Activated CD8-positive, alpha-beta memory T cell treated with anti-CD3 and anti-CD28 coated beads, Interleukin-2, amount 50 U/mL, for 48 hours (primary cell): ENCODE measurements at regions not wholly inside any gene's neighbourhood (a gene's known extent, or its start where the extent isn't known, plus 50 kb on each side); places are given as distances from the start of the nearest gene placed in this dataset.

Experiments
- DNase-seq: peaks from one replicate; pipeline ENCODE4 v3.0.0-alpha.2; 2020

- no peak for DNase-seq
Measured at GRCh38 chr12:3987571-3987970, 114.4 kb upstream of the PARP11 start.

- no peak for DNase-seq
Measured at GRCh38 chr12:3980504-3981272, 107.5 kb upstream of the PARP11 start.

GRCh38 chr12:3977621-3978020 is 104.4 kb upstream of the PARP11 start:
- no peak for DNase-seq

- DNase-seq = no peak
Measured at GRCh38 chr12:3976351-3976938, 103.2 kb upstream of the PARP11 start.

- DNase-seq = no peak
Measured at GRCh38 chr12:3975652-3976051, 102.5 kb upstream of the PARP11 start.

GRCh38 chr12:3974883-3975282 is 101.7 kb upstream of the PARP11 start:
- DNase-seq = no peak

GRCh38 chr12:3973973-3974644 is 100.9 kb upstream of the PARP11 start:
- DNase-seq = no peak

GRCh38 chr12:3973269-3973884 is 100.2 kb upstream of the PARP11 start:
- no peak for DNase-seq

- DNase-seq = no peak
Measured at GRCh38 chr12:3972576-3972975, 99.4 kb upstream of the PARP11 start.

- no peak for DNase-seq
Measured at GRCh38 chr12:3968523-3968922, 95.3 kb upstream of the PARP11 start.

- DNase-seq = no peak
Measured at GRCh38 chr12:3967556-3968160, 94.5 kb upstream of the PARP11 start.

GRCh38 chr12:3966376-3966775 is 93.2 kb upstream of the PARP11 start:
- no peak for DNase-seq

- DNase-seq = no peak
Measured at GRCh38 chr12:3965046-3965445, 91.8 kb upstream of the PARP11 start.

GRCh38 chr12:3964439-3964838 is 91.2 kb upstream of the PARP11 start:
- DNase-seq = no peak

GRCh38 chr12:3962631-3963483 is 89.7 kb upstream of the PARP11 start:
- peak; percentile 73 for DNase-seq

- no peak for DNase-seq
Measured at GRCh38 chr12:3961591-3961990, 88.4 kb upstream of the PARP11 start.

GRCh38 chr12:3959799-3960560 is 86.8 kb upstream of the PARP11 start:
- DNase-seq = no peak

- no peak for DNase-seq
Measured at GRCh38 chr12:3958534-3958933, 85.3 kb upstream of the PARP11 start.

GRCh38 chr12:3951380-3952135 is 78.4 kb upstream of the PARP11 start:
- no peak for DNase-seq

- DNase-seq = no peak
Measured at GRCh38 chr12:3950714-3951320, 77.6 kb upstream of the PARP11 start.
